HG03025 (cell line): ENCODE measurements at regions not wholly inside any gene's neighbourhood (a gene's known extent, or its start where the extent isn't known, plus 50 kb on each side); places are given as distances from the start of the nearest gene placed in this dataset.

Source experiments
- ATAC-seq: cut with Tn5 transposase; IDR thresholded peaks from one replicate; pipeline ENCODE4 v1.9.1; 2021; ENCODE audit warnings: mild to moderate bottlenecking, moderate library complexity; ENCODE audit not compliant: unreplicated experiment, low FRiP score

GRCh38 chr22:48651036-48651890 is 1176.4 kb downstream of the BRD1 start:
- no peak for ATAC-seq

GRCh38 chr22:48650323-48651035 is 1177.2 kb downstream of the BRD1 start:
- no peak for ATAC-seq

- no peak for ATAC-seq
Observed at GRCh38 chr22:48649466-48649865, 1178.2 kb downstream of the BRD1 start.

- no peak for ATAC-seq
Observed at GRCh38 chr22:48649031-48649430, 1178.6 kb downstream of the BRD1 start.

GRCh38 chr22:48647606-48648515 is 1179.8 kb downstream of the BRD1 start:
- no peak for ATAC-seq

GRCh38 chr22:48647051-48647450 is 1180.6 kb downstream of the BRD1 start:
- no peak for ATAC-seq

- ATAC-seq: no peak
Observed at GRCh38 chr22:48646216-48646925, 1181.3 kb downstream of the BRD1 start.

- ATAC-seq: no peak
Observed at GRCh38 chr22:48645766-48646165, 1181.9 kb downstream of the BRD1 start.

- ATAC-seq: no peak
Observed at GRCh38 chr22:48644997-48645396, 1182.7 kb downstream of the BRD1 start.

GRCh38 chr22:48644108-48644507 is 1183.6 kb downstream of the BRD1 start:
- no peak for ATAC-seq

- no peak for ATAC-seq
Observed at GRCh38 chr22:48643066-48643731, 1184.5 kb downstream of the BRD1 start.

- ATAC-seq: no peak
Observed at GRCh38 chr22:48642550-48642949, 1185.1 kb downstream of the BRD1 start.

- no peak for ATAC-seq
Observed at GRCh38 chr22:48641906-48642475, 1185.7 kb downstream of the BRD1 start.

GRCh38 chr22:48640890-48641841 is 1186.5 kb downstream of the BRD1 start:
- ATAC-seq: no peak

- ATAC-seq: no peak
Observed at GRCh38 chr22:48639896-48640748, 1187.6 kb downstream of the BRD1 start.

GRCh38 chr22:48639021-48639795 is 1188.5 kb downstream of the BRD1 start:
- no peak for ATAC-seq

GRCh38 chr22:48637231-48637630 is 1190.4 kb downstream of the BRD1 start:
- no peak for ATAC-seq
